A549 (cell line): ENCODE measurements at regions not wholly inside any gene's neighbourhood (a gene's known extent, or its start where the extent isn't known, plus 50 kb on each side); places are given as distances from the start of the nearest gene placed in this dataset.

Source experiments
- ATAC-seq, 2 experiments: fragments of 200-7000 bp in 1 of 2; fragments of >200 bp in 1 of 2; cut with Nextera tagmentation in 1 of 2; cut with Tn5 transposase in 1 of 2; 3 replicates each; pipeline versions ENCODE4 v1.8.0 to v1.9.1; 2018 to 2020; ENCODE audit warnings: mild to moderate bottlenecking in 1 of 2, moderate library complexity in 1 of 2
- CTCF ChIA-PET: fragments of 300-600 bp; sonication (Branson Sonifier 250); formaldehyde crosslinking; extraction: SDS; loops from one replicate; lab custom pipeline; 2021; ENCODE audit warnings: antibody characterized with exemption, inconsistent platforms; lab: Yijun Ruan, JAX
- POLR2A ChIA-PET: fragments of 350-600 bp; formaldehyde crosslinking; extraction: SDS; loops from one replicate; lab custom pipeline; 2021; ENCODE audit warnings: antibody characterized with exemption, inconsistent platforms; lab: Yijun Ruan, JAX
- DNase-seq, 2 experiments: peaks; one replicate each; pipeline versions ENCODE4 v3.0.0 to v3.0.0-alpha.2; 2011 to 2016; ENCODE audit warnings: low read depth in 1 of 2, low spot score in 1 of 2
- FAIRE-seq: peaks from 2 replicates; lab custom pipeline; 2011; peaks lifted over from hg19 to GRCh38; lab: Jason Lieb, UNC
- H3K27ac ChIP-seq, 2 experiments: fragments of >200 bp; sonication (Bioruptor Twin); formaldehyde crosslinking; 3 replicates each; pipeline ENCODE4 v1.5.1; 2016 to 2017
- H3K4me1 ChIP-seq: fragments of >200 bp; sonication (Bioruptor Twin); formaldehyde crosslinking; 3 replicates; pipeline ENCODE4 v1.6.1; 2016
- H3K4me2 ChIP-seq: fragments of >200 bp; sonication (Bioruptor Twin); formaldehyde crosslinking; 3 replicates; pipeline ENCODE4 v1.6.1; 2016
- H3K4me3 ChIP-seq: fragments of >200 bp; sonication (Bioruptor Twin); formaldehyde crosslinking; 3 replicates; pipeline ENCODE4 v1.5.1; 2016
- H3K9me3 ChIP-seq: fragments of >200 bp; sonication (Bioruptor Twin); formaldehyde crosslinking; 3 replicates; pipeline ENCODE4 v1.6.1; 2016
- BHLHE40 ChIP-seq: IDR thresholded peaks from 2 replicates; pipeline ENCODE4 v1.6.1; 2012; ENCODE audit warnings: low read depth, low read length, inconsistent platforms
- CBX2 ChIP-seq: fragments of 200-600 bp; sonication (generic); IDR thresholded peaks from 2 replicates; pipeline ENCODE4 v1.6.1; 2016; ENCODE audit warnings: low read depth, mild to moderate bottlenecking, borderline replicate concordance
- CEBPB ChIP-seq, 2 experiments: fragments of >200 bp in 1 of 2; sonication (Bioruptor Twin) in 1 of 2; formaldehyde crosslinking in 1 of 2; IDR thresholded peaks; 2 replicates each; pipeline ENCODE4 v1.6.1; 2012 to 2016
- CHD2 ChIP-seq: fragments of 150-350 bp; IDR thresholded peaks from 2 replicates; pipeline ENCODE4 v1.6.1; 2014; ENCODE audit warnings: low read length; ENCODE audit not compliant: partially characterized antibody
- CHD4 ChIP-seq: fragments of 200-600 bp; sonication (generic); IDR thresholded peaks from 2 replicates; pipeline ENCODE4 v1.6.1; 2016; ENCODE audit warnings: antibody characterized with exemption, mild to moderate bottlenecking, borderline replicate concordance
- EHMT2 ChIP-seq: fragments of 200-600 bp; sonication (generic); IDR thresholded peaks from 2 replicates; pipeline ENCODE4 v1.6.1; 2016; ENCODE audit warnings: antibody characterized with exemption, low read depth, mild to moderate bottlenecking, moderate library complexity
- EP300 ChIP-seq, 2 experiments: fragments of >200 bp; sonication (Bioruptor Twin); formaldehyde crosslinking; IDR thresholded peaks; 2 replicates in 1 of 2; 3 replicates in 1 of 2; pipeline ENCODE4 v1.6.1; 2016 to 2017
- ESRRA ChIP-seq: fragments of 150-350 bp; IDR thresholded peaks from 2 replicates; pipeline ENCODE4 v1.6.1; 2014; ENCODE audit warnings: mild to moderate bottlenecking, low read length, borderline replicate concordance
- FOXS1 ChIP-seq: fragments of 250-450 bp; sonication (Bioruptor Pico); IDR thresholded peaks from 2 replicates; pipeline ENCODE4 v1.5.0; 2020; ENCODE audit warnings: mild to moderate bottlenecking, moderate library complexity
- HDAC2 ChIP-seq: fragments of 200-600 bp; sonication (generic); IDR thresholded peaks from 2 replicates; pipeline ENCODE4 v1.6.1; 2016
- HES2 ChIP-seq: fragments of >200 bp; sonication (Bioruptor Twin); formaldehyde crosslinking; IDR thresholded peaks from 2 replicates; pipeline ENCODE4 v1.6.1; 2016
- JUN ChIP-seq, 2 experiments: fragments of >200 bp; sonication (Bioruptor Twin); formaldehyde crosslinking; IDR thresholded peaks; 2 replicates in 1 of 2; 3 replicates in 1 of 2; pipeline ENCODE4 v1.6.1; 2016 to 2017
- MAZ ChIP-seq: fragments of 150-350 bp; IDR thresholded peaks from 2 replicates; pipeline ENCODE4 v1.6.1; 2014; ENCODE audit warnings: antibody characterized with exemption, low read depth, low read length, borderline replicate concordance
- MYC ChIP-seq: IDR thresholded peaks from 2 replicates; pipeline ENCODE4 v1.6.1; 2012; ENCODE audit warnings: mild to moderate bottlenecking, inconsistent platforms, low read length, improper control_type of control experiment, borderline replicate concordance
- NR3C1 ChIP-seq: fragments of >200 bp; sonication (Bioruptor Twin); formaldehyde crosslinking; IDR thresholded peaks from 3 replicates; pipeline ENCODE4 v1.6.1; 2017
- PBX3 ChIP-seq: IDR thresholded peaks from 2 replicates; pipeline ENCODE4 v1.6.1; 2012
- POLR2A ChIP-seq: IDR thresholded peaks from 2 replicates; pipeline ENCODE4 v1.6.1; 2012; ENCODE audit warnings: mild to moderate bottlenecking, low read length
- RAD21 ChIP-seq, 2 experiments: fragments of >200 bp in 1 of 2; sonication (Bioruptor Twin) in 1 of 2; formaldehyde crosslinking in 1 of 2; IDR thresholded peaks in 1 of 2; conservative IDR thresholded peaks in 1 of 2; 2 replicates in 1 of 2; 3 replicates in 1 of 2; pipeline ENCODE4 v1.6.1; 2012 to 2018; ENCODE audit warnings: inconsistent platforms in 1 of 2
- RNF2 ChIP-seq: fragments of 200-600 bp; sonication (generic); IDR thresholded peaks from 2 replicates; pipeline ENCODE4 v1.6.1; 2016; ENCODE audit warnings: low read depth, mild to moderate bottlenecking, antibody characterized with exemption, moderate library complexity, borderline replicate concordance
- ZNF302 ChIP-seq: fragments of 250-450 bp; sonication (Bioruptor Pico); IDR thresholded peaks from 2 replicates; pipeline ENCODE4 v1.9.0; 2021; ENCODE audit warnings: inconsistent platforms, mild to moderate bottlenecking, moderate library complexity
- WGBS: methylation state at CpG from one replicate; pipeline ENCODE4 v1.1.6; 2017; ENCODE audit errors: missing lambda C conversion rate; 5-methylcytosine and 5-hydroxymethylcytosine counted together
- TF ChIP-seq, protein P1 (sequence below): IDR thresholded peaks from 2 replicates; pipeline ENCODE4 v1.6.1; 2012
- TF ChIP-seq, protein P2 (sequence below): IDR thresholded peaks from 2 replicates; pipeline ENCODE4 v1.6.1; 2012; ENCODE audit warnings: low read depth, borderline replicate concordance
- TF ChIP-seq, protein P3 (sequence below): fragments of 200-600 bp; sonication (generic); IDR thresholded peaks from 2 replicates; pipeline ENCODE4 v1.6.1; 2016; ENCODE audit warnings: antibody characterized with exemption, mild to moderate bottlenecking, moderate library complexity
- TF ChIP-seq, protein P4 (sequence below): fragments of >200 bp; sonication (Bioruptor Twin); formaldehyde crosslinking; IDR thresholded peaks from 3 replicates; pipeline ENCODE4 v1.5.1; 2016

- H3K4me3 ChIP-seq: no peak overlapping the region
- ChIA-PET CTCF (no interaction called here), POLR2A (no interaction called here)
- 19% methylated on average over 16 of the region's 16 CpGs for WGBS
- DNase-seq: no peak
- no peak overlapping the region for H3K27ac ChIP-seq
- no peak overlapping the region for H3K4me2 ChIP-seq
- H3K4me1 ChIP-seq: no peaks in the 10 kb centered on the region
- no peak for FAIRE-seq
- ATAC-seq: no peak
- H3K9me3 ChIP-seq: no peaks in the 10 kb centered on the region
- TF ChIP-seq HDAC2: no peak
- no peak for TF ChIP-seq EHMT2
- no peak for TF ChIP-seq POLR2A
- TF ChIP-seq RNF2: no peak
- TF ChIP-seq ESRRA: no peak
- TF ChIP-seq PBX3: no peak
- no peak for TF ChIP-seq CHD2
- no peak for TF ChIP-seq FOXS1
- TF ChIP-seq, protein P1, sequence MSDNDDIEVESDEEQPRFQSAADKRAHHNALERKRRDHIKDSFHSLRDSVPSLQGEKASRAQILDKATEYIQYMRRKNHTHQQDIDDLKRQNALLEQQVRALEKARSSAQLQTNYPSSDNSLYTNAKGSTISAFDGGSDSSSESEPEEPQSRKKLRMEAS: no peak
- no peak for TF ChIP-seq MAZ
Observed at GRCh38 chr11:22491555-22492225, 133.9 kb downstream of the FANCF start.

DNA sequence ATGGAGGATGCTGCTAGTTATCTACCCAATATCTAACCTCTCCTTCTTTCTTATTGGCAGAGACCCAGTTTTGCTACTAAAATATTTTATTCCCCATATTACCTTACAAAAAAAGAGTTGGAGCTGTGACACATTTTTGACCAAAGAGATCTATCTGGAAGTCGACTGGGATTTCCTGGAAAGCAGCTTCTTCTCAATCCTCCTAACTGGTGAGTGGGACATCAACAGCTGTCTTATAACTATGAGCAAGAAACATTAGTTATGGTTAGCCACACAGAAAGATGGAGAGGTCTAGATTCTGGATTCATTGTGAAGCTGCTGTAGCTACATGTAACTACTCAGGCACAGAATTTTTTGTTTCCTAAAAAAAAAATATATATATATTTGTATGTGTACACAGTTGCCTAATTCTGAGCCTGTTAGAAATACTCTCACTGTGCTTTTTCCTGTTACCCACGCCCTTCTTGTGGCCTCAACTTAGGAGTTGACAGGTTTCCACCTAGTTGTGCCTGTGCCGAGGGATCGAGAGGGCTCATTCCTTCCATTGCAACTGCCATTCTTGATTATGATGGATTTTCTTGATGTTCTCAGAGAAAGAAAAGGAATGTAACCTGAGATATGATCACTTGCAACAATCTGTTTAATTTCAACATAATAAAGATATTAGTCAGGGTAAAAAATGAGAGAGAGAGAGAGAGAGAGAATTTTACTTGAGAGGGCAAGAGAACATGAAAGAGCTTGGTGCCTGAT is 142.0 kb downstream of the SLC17A6 start:
- TF ChIP-seq, protein P2, sequence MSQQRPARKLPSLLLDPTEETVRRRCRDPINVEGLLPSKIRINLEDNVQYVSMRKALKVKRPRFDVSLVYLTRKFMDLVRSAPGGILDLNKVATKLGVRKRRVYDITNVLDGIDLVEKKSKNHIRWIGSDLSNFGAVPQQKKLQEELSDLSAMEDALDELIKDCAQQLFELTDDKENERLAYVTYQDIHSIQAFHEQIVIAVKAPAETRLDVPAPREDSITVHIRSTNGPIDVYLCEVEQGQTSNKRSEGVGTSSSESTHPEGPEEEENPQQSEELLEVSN: no peak
- no peak for TF ChIP-seq NR3C1
- no peak for TF ChIP-seq CBX2
- TF ChIP-seq, protein P3, sequence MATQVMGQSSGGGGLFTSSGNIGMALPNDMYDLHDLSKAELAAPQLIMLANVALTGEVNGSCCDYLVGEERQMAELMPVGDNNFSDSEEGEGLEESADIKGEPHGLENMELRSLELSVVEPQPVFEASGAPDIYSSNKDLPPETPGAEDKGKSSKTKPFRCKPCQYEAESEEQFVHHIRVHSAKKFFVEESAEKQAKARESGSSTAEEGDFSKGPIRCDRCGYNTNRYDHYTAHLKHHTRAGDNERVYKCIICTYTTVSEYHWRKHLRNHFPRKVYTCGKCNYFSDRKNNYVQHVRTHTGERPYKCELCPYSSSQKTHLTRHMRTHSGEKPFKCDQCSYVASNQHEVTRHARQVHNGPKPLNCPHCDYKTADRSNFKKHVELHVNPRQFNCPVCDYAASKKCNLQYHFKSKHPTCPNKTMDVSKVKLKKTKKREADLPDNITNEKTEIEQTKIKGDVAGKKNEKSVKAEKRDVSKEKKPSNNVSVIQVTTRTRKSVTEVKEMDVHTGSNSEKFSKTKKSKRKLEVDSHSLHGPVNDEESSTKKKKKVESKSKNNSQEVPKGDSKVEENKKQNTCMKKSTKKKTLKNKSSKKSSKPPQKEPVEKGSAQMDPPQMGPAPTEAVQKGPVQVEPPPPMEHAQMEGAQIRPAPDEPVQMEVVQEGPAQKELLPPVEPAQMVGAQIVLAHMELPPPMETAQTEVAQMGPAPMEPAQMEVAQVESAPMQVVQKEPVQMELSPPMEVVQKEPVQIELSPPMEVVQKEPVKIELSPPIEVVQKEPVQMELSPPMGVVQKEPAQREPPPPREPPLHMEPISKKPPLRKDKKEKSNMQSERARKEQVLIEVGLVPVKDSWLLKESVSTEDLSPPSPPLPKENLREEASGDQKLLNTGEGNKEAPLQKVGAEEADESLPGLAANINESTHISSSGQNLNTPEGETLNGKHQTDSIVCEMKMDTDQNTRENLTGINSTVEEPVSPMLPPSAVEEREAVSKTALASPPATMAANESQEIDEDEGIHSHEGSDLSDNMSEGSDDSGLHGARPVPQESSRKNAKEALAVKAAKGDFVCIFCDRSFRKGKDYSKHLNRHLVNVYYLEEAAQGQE: no peak
- no peak for TF ChIP-seq RNF2
- no peak for TF ChIP-seq CEBPB (IDR thresholded peaks at IDR 0.05)
- no peak for TF ChIP-seq ZNF302 (CRISPR knock-in tag)
- no peak for TF ChIP-seq RAD21 (conservative IDR thresholded peaks at IDR 0.05 in 1 of 2, IDR thresholded peaks at IDR 0.05 in 1 of 2)
- no peak for TF ChIP-seq CHD4
- TF ChIP-seq, protein P1: no peak
- TF ChIP-seq EP300 (IDR thresholded peaks at IDR 0.05): no peak
- no peak for TF ChIP-seq PBX3
- TF ChIP-seq MYC: no peak
- TF ChIP-seq, protein P4, sequence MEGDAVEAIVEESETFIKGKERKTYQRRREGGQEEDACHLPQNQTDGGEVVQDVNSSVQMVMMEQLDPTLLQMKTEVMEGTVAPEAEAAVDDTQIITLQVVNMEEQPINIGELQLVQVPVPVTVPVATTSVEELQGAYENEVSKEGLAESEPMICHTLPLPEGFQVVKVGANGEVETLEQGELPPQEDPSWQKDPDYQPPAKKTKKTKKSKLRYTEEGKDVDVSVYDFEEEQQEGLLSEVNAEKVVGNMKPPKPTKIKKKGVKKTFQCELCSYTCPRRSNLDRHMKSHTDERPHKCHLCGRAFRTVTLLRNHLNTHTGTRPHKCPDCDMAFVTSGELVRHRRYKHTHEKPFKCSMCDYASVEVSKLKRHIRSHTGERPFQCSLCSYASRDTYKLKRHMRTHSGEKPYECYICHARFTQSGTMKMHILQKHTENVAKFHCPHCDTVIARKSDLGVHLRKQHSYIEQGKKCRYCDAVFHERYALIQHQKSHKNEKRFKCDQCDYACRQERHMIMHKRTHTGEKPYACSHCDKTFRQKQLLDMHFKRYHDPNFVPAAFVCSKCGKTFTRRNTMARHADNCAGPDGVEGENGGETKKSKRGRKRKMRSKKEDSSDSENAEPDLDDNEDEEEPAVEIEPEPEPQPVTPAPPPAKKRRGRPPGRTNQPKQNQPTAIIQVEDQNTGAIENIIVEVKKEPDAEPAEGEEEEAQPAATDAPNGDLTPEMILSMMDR: no peak
- TF ChIP-seq CHD2: no peak
- TF ChIP-seq BHLHE40: no peak
- TF ChIP-seq HES2: no peak
- TF ChIP-seq JUN (IDR thresholded peaks at IDR 0.05): no peak
- no peak for ATAC-seq
- 0% methylated on average over 4 of the region's 4 CpGs for WGBS
- FAIRE-seq: no peak
- Histone ChIP-seq H3K9me3 (no peaks in the 10 kb centered on the region), H3K4me2 (no peak overlapping the region), H3K4me3 (no peak overlapping the region), H3K27ac (no peak overlapping the region), H3K4me1 (no peaks in the 10 kb centered on the region)
- POLR2A ChIA-PET: no interaction called here
- CTCF ChIA-PET: no interaction called here
- DNase-seq: no peak
